Medulla oblongata (tissue), 1 donor: ENCODE measurements at regions not wholly inside any gene's neighbourhood (a gene's known extent, or its start where the extent isn't known, plus 50 kb on each side); places are given as distances from the start of the nearest gene placed in this dataset.
"Not testable (repeated sequence)": the region's sequence is repeated elsewhere in the genome, so short reads cannot be mapped to it uniquely, and the experiment has no call there.

ENCODE experiments used
- DNase-seq: peaks from one replicate; pipeline ENCODE4 v3.0.0-alpha.2; 2015; ENCODE audit errors: extremely low spot score

GRCh38 chr7:125257617-125258016, 328.0 kb upstream of the POT1 start:
- no peak for DNase-seq

GRCh38 chr7:125256446-125256845, 326.8 kb upstream of the POT1 start:
- DNase-seq, result no peak

- no peak for DNase-seq
Measured at GRCh38 chr7:125255810-125256209, 326.2 kb upstream of the POT1 start.

GRCh38 chr7:125254566-125254965, 324.9 kb upstream of the POT1 start:
- DNase-seq, result no peak

GRCh38 chr7:125253452-125254190, 324.0 kb upstream of the POT1 start:
- no peak for DNase-seq

GRCh38 chr7:125247514-125248098, 318.0 kb upstream of the POT1 start:
- no peak for DNase-seq

GRCh38 chr7:125246706-125247105, 317.1 kb upstream of the POT1 start:
- DNase-seq, result no peak

- DNase-seq, result no peak
Measured at GRCh38 chr7:125241548-125241947, 311.9 kb upstream of the POT1 start.

GRCh38 chr7:125222596-125222995, 293.0 kb upstream of the POT1 start:
- DNase-seq, result no peak

GRCh38 chr7:125218076-125218475, 288.5 kb upstream of the POT1 start:
- no peak for DNase-seq

- DNase-seq, result no peak
Measured at GRCh38 chr7:125201002-125201401, 271.4 kb upstream of the POT1 start.

GRCh38 chr7:125197731-125198393, 268.2 kb upstream of the POT1 start:
- DNase-seq, result no peak

GRCh38 chr7:125195156-125195555, 265.5 kb upstream of the POT1 start:
- no peak for DNase-seq

- peak; percentile 43 for DNase-seq
Measured at GRCh38 chr7:125193263-125193662, 263.6 kb upstream of the POT1 start.

GRCh38 chr7:125184801-125185200, 255.2 kb upstream of the POT1 start:
- no peak for DNase-seq

- not testable (repeated sequence) for DNase-seq
Measured at GRCh38 chr7:125181569-125182267, 252.1 kb upstream of the POT1 start.

GRCh38 chr7:125173571-125173970, 243.9 kb upstream of the POT1 start:
- DNase-seq, result no peak

GRCh38 chr7:125169088-125169487, 239.5 kb upstream of the POT1 start:
- DNase-seq, result no peak

GRCh38 chr7:125154930-125155329, 225.3 kb upstream of the POT1 start:
- DNase-seq, result no peak

- DNase-seq, result no peak
Measured at GRCh38 chr7:125149151-125149550, 219.5 kb upstream of the POT1 start.

GRCh38 chr7:125147047-125147446, 217.4 kb upstream of the POT1 start:
- no peak for DNase-seq

GRCh38 chr7:125136755-125137532, 207.3 kb upstream of the POT1 start:
- no peak for DNase-seq
